Suppressor macrophage treated with lipopolysaccharide for 1 hour (primary cell): ENCODE measurements at regions not wholly inside any gene's neighbourhood (a gene's known extent, or its start where the extent isn't known, plus 50 kb on each side); places are given as distances from the start of the nearest gene placed in this dataset.

ENCODE experiments used
- DNase-seq, 3 donors: peaks; one replicate each; pipeline ENCODE4 v3.0.0-alpha.2; 2020 to 2022

DNA sequence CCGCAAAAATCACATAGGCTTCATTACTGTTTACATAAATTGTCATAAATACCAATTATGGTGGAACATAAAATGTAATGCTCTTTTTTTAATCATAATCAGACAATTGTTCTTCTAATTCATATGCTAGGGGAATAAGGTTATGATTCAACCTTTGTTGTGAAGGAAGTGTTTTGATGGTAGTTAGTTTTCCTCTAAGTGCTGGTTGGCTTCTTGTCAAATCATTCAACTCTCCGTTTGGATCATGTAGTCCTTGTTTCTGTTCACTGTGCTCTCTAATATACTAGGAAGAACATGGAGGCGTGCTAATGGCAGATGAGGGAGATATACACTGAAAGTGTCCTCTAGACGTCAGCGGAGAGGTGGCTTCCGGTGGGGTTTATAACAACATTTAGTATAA lies 1938.0 kb upstream of the PIK3C3 start:
- no peak for DNase-seq

DNA sequence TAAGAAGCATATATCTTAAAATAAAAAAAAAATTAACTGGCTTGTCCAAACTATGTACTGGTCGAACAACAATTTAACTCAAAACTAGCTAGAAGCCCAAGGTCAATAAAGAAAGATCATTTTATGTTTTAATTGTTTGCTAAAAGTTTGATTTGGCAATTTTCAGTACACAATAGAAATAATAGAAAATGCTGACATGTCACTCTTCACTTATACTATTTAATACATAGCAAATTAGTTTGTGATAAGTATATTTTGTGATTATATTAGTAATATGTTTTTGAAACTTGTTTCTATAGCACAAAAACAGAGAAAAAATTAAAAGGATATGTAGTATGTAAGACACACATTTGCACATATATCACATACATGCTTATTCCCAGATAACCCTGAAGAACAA lies 1938.6 kb upstream of the PIK3C3 start:
- DNase-seq: no peak

DNA sequence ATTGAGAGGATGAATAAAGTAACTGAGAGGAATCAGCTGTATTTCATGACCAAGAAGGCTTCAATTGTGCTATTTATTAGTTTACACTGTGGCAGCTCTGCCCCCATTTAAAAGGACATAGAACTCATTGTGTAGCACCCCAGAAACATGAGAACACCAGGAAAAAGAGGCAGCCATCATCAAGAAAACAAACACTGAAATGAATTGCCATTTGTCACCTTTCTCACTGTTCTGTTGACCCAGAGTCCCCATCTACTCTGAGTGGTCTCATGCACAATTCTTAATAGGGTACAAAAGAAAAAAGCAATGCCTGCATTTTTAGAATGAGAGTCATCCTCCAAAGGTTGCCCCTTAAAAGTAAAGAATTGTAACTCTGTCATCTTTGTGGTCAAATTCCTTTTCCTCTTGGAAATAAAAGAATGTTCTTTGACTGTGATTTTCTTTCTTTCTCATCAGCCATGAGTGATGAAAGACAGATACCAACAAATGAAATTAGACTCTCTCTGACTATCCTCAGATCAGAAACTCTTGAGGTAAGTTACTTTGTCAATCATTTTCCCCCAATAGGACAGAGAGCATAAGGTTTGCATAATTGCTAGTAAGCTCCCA lies 1941.9 kb upstream of the PIK3C3 start:
- no peak for DNase-seq

DNA sequence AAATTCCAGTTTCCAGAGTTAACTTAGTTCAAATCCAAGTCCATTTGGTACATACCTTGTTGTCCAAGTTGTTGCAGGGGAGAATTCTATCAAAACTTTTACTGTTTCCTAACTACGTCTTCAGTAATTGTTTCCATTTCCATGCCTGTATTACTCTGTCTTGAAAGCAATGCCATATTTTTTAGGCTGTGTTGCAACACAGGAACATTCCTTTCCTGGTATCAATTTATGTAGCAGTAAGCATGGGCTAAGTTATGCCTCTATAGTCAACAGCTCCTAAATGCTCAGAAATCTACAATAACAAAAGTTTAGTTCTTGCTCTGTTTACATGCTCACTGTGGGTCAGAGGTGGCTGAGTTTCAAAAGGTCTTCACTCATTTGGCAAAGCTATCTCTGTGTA lies 1943.8 kb upstream of the PIK3C3 start:
- DNase-seq: no peak

DNA sequence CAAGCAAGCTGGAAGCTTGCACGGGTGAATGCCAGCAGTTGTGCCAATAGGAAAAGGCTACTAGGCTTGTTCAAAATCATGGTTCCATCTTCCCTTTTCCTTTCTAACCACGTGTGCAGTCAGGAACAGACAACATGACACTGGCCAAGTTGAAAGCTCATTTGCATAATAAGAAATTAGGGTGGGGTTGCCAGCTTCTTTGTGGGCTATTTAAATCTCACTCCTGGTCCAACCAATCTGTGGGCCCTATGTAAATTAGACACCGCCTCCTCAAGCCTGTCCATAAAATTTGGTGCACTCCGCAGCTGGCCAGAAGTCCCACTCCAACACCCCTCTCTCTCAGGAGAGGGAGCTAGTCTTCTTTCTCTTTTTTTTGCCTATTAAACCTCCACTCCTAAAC lies 1948.4 kb upstream of the PIK3C3 start:
- DNase-seq: no peak

DNA sequence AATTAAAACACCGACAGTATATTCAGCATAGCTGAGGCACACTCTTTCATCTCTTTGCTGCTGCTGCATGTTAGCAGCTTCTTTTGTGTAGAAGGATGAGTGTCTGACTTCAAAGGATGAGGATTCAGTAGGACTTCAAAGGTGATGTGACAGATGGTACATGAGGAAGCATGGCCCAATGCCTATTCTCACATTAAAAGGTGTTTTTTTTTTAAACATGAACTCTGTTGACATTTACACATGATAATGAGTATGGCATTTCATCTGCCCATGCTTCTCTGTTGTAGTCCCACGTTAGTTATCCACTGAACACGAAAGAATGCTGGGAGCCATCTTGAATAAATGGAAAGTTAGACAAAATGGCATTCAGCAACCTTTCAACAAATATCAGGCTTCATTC lies 1950.8 kb upstream of the PIK3C3 start:
- DNase-seq: no peak

DNA sequence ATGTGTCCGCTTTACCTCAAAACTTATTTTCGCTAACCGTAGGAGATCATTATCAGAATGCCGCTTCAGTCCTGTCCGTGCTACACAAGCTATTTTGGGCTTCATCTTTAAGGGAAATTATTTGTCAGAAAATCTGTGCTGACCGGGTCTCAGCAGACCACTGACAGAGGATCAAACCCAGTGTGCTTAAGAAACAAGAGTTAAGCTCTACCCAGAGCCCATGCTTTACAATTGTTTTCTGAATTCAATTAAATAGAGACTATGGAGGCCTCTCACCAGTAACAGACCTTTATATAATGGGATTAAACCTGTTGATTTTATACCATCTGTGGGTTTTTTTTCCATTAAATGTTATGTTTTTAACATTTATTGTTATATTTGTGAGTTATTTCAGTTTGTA lies 1956.7 kb upstream of the PIK3C3 start:
- no peak for DNase-seq

DNA sequence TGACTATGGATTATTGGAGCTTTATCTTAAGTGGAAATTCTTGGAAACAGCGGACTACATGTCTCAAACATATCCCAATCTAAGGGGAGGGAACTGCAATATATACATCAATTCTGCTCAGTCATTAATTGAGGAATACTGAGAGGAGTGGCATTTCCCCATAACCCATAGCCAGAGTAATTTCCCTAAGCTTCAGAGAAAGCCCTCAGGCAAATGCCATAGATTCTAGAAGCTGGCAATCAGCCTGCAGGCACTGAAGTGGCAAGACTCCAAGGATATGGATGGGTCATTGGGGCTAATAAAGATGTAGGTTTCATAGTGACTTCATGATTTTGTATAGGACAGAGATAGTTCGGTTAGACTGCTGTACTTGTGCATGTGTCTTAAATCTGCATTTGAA lies 1960.5 kb upstream of the PIK3C3 start:
- no peak for DNase-seq

DNA sequence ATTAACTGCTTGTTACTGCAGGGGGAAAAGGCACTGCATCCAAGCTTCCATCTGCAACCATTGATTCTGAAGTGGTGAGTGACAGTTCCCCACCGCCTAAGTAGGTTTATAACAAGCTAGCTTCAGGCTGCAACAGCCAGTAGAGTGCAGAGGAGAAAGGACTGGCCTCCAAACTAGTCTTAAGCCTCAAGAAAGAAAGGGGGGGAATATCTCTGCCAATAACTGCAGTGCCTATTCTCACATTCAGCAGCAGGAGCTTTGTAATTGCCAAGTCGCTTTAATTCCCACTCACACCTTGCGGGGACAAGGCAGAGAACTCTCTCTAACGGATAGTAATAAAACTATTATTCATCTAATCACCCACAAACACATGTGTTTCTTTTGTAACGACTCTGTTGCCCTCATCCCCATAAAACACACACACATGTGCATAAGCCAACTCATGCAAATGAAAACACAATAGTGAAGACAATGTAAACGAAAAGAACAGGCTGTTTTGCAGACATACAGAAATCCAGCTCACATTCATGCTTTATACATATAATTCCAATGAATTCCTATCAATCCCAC lies 1963.3 kb upstream of the PIK3C3 start:
- no peak for DNase-seq

DNA sequence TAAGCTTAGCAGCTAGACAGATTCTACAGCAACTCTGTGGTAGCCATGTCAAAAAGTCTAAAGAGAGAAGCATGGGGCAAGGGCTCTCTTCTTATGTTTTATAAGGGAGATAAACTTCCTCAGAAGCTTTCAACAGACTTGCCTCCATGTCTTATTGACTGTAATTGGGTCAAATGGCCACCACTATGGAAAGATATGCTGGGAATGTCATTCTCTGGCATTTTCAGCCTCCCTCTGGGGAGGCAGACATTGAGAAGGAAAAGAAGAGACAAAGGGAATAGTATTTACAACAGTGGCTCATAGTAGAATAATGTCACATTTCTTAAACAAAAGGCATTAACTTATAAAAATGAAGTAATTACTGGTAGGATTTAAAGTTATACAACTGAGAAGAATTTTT lies 1964.5 kb upstream of the PIK3C3 start:
- no peak for DNase-seq

DNA sequence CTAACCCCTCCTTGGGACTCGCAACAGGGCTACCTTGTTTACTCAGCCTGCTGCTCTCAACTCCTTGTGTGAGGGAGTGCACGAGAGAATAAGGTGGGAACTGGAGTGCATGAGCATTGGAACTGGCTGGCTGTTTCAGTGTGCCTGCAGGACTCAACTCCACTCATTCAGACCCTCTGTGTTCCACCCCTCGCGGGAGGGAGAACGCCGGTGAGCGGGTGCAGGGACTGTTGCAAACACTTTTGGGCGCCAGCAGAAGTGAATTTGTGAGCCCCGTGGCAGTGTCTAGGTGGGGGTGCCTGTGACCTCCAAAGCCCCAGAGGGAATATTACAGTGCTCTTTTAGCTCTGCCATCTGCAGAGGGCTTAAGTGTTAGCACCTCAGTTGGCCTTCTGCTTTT lies 1978.3 kb upstream of the PIK3C3 start:
- no peak for DNase-seq

DNA sequence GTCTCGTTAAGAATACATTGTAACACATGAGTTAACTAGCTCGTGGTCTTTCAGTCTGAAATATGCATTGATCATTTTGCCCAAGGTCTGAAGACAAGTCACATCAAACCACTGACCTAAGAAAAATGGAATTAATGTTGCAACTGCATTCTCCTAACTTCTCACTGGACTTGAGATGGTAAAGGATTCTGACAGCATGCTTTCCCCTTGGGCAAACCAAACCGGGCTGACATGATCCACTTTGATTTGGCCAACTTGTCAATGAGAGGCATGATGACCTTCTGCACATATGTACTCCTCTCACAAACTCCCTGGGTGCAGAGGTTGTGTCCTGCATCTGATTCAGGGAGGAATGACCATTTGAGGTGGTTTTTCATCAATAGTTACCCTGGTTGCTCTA lies 1982.5 kb upstream of the PIK3C3 start:
- DNase-seq: no peak

DNA sequence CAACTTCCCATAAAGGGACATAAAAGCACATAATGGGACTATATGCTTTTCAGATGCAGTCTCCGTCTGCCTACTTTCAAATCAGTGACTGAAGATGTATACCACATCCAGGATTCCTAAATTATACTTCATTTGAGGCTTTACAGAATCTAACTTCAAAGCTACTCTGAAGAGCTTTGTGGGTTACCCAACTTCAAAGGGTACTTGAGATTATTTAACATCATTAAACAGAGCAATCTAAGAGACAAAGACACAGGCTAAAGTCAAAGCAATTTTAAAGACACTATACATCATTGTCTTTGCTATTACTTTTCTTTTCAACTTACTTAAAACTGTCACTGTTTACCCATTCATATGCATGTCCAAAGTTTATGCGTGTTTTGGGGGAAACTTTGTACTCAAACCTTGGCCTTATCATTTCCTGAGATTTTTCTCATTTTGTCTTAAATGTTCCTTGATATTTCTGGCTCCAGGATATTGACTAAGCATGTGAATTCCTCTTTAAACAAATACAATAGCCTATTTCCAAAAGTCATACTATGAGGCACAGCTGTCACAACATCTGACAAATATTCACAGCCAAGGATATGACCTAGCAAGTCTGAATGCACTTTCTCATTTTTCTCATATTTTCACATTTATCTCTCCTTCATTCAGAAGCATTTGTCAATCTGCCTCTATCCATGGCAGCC lies 1985.1 kb upstream of the PIK3C3 start:
- DNase-seq: no peak

DNA sequence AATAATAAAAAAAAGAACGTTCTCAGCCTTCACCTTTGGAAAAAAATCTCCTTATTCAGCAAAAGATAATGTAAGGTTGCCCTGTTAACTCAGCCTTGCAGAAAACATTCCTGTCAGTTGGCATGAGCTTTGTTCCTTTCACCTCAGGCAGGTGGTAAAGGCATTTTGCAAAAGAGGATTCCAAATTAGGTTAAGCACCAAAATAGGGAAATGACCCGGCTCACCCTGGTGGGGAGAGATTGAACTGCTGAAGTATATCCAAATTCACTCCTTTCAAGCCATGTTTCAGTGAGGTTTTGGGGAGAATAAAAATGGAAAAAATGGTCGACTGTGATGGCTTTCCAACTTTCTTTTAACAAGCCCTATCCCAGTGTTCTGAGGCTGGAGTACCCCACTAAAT lies 1988.8 kb upstream of the PIK3C3 start:
- no peak for DNase-seq

DNA sequence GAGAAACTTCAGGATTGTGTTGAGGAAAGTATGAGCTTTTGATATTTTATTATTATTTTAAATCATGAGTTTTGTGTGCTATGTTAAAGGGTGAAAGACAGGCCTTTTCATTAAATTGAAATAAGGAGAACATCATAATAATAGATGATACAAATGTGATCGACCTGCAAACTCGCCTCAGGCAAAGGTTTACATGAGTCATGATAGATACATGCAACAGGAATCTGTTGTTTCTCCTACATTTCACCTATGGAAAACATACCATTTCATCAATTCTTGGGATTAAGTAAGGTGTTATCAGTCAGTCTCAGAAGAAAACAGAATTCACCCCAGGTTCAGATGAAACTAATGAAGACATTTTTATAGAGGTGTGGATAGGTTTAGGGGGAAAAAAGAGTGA lies 1992.5 kb upstream of the PIK3C3 start:
- DNase-seq: no peak

DNA sequence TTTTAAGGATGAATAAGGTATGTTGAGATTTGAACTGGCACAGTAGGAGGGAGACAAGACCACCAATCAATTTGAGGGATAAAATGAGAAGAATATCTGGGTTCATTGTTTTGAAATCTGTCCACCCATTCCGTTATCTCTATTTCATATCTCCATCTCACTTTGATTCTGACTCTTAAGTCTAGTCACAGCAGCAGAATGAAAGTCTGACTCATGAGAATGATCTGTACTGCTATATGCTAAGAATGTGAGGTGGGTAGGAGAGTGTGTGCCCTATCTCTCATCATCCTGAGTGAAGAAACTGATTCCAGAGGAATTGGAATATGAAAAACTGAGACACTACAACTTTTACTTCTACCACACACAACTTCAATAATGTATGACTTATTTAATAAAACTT lies 1994.5 kb upstream of the PIK3C3 start:
- DNase-seq: no peak

DNA sequence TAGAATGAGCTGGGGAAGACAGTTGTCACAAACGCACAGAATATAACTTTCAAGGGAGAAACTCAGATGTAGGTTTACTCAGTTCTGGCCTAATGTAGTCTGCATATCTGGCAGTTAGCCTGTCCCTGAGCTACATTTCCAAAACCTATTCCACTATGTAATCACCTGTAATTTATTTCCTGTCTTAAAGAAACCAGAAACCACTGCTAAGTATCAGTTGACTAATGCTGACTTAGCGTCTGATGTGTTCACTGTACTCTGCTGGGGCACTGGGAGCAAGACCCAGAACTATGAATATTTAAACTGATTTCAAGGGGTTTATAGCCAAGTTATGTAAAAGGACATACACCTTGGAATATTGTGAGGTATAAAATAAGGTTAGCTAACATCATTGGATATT lies 1995.2 kb upstream of the PIK3C3 start:
- DNase-seq: no peak

DNA sequence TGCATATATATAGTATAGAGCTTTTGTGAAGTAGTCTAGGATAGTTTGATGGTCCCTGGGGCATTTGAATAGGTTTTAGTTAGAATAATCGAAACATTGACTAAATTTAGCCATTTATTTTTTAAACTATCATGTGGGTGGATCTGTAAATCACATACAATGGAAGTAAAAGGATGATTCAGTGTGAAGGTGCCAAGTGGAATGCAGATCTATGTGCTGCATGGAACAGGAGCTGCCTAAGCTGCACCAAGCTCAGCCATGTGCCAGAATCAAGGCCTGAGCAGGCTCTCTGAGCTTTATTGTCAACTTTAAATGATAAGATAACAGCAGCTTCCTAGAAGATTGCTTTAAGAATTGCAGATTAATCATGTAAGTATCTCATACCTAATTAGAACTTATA lies 1996.2 kb upstream of the PIK3C3 start:
- DNase-seq: no peak

DNA sequence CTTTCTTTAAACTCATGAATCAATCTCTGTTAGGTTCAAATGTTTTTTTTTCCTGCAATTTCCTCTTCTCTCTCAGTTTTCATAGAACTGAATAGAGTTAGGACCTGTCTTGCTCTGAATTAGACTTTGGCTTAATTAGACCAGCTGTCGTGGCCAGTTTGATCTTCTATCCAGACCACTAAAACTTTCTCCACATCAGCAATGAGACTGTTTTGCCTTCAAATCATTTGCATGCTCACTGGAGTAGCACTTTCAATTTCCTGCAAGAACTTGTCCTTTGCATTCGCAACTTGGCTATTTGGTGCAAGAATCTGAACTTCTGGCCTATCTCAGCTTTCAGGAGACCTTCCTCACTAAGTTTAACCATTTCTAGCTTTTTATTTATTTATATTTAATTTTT lies 2002.2 kb upstream of the PIK3C3 start:
- DNase-seq: no peak

DNA sequence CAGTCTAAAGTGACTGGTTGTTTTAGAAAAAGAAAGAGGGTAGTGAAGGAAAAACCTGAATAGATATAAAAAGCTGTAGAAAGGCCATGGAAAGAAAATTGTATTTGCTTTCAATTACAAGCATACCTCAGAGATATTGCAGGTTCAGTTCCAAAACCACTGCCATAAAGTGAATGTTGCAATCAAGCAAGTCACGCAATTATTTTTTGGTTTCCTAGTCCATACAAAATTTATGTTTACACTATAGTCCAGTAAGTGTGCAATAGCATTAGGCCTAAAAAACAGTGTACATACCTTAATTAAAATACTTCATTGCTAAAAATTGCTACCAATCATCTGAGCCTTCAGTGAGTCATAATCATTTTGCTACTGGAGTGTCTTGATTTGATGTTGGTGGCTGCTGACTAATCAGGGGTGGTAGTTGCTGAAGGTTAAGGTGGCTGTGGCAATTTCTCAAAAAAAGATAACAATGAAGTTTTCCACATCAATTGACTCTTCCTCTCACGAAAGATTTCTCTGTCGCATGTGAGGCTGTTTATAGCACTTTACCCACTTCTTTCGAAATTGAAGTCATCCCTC lies 2003.8 kb upstream of the PIK3C3 start:
- no peak for DNase-seq

DNA sequence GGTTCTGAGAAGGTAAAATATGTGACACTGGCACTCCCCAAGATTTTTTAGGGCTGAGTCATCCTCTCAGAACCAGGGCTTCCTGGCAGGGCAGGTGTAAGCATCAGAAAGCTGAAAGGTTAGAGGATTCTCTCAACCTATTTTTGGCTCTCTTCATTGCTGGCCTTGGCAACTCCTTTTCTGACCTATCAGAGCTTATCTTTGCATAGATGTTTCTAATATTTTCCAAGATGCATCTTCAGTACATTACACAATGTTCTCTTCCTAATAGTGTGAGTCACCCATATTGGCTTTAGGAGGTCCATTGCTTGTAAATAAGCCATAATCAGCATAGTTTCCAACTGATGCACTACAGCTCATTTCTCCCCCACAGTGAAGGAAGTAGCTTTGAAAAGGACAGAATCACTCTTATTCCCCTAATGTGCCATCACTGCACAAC lies 2008.4 kb upstream of the PIK3C3 start:
- no peak for DNase-seq

DNA sequence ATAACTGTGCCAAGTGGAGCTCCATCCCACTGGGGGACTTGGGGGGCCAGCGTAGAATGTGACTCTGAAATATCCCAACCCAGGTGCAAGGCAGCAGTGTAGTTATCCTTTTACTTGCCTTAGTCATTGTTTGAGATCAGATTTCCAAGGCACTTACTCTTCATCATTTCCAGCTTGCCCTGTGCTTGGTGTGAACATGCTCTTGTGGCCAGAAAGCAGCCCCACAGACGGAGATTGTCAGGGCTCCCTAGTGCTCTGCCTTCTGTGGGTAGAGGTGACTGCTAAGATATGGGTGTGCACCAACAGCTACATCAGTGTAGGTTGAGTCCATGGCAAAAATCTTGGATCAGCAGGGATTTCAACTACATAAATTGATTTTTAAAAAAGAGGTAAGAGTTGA lies 2010.0 kb upstream of the PIK3C3 start:
- no peak for DNase-seq

DNA sequence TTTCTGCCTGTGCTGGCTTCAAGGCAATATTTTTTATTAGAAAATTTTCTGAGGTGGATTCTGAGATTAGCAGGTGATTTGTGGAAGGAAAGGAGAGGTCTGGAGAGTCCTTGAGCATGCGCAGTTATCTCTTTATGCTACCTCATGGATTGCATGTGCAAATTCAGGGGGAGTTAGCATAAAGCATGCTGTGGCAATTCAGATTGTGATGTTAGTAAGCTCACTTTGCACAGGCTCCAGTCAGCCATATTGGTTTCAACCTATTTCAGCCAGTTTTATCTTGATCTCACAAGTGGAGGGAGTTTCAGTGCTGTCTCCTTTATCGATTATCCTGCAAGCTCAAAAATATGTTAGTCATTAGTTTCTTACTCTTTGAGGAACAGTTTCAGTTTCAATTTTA lies 2012.3 kb upstream of the PIK3C3 start:
- DNase-seq: no peak
